NOMO-1 treated with dmso at 0.1 percent for 144 hours (cell line): ENCODE measurements at regions not wholly inside any gene's neighbourhood (a gene's known extent, or its start where the extent isn't known, plus 50 kb on each side); places are given as distances from the start of the nearest gene placed in this dataset.
A peak's percentile ranks its signal among the peaks of the same experiment; 100 is the strongest.
"Not testable (repeated sequence)": the region's sequence is repeated elsewhere in the genome, so short reads cannot be mapped to it uniquely, and the experiment has no call there.

ENCODE experiments used
- DNase-seq: peaks from one replicate; lab custom pipeline; 2025; ENCODE audit not compliant: unreplicated experiment; lab: John Stamatoyannopoulos, UW

GRCh38 chr9:135400496-135400895 lies 79.1 kb upstream of the PPP1R26 start:
- DNase-seq = no peak

- DNase-seq = no peak
These were observed 78.4 kb upstream of the PPP1R26 start for GRCh38 chr9:135401218-135401617.

- DNase-seq = no peak
These were observed 77.4 kb upstream of the PPP1R26 start for GRCh38 chr9:135402048-135402738.

- DNase-seq = no peak
These were observed 76.6 kb upstream of the PPP1R26 start for GRCh38 chr9:135402739-135403695.

- no peak for DNase-seq
These were observed 75.7 kb upstream of the PPP1R26 start for GRCh38 chr9:135403733-135404450.

- no peak for DNase-seq
These were observed 75.0 kb upstream of the PPP1R26 start for GRCh38 chr9:135404451-135405144.

- DNase-seq = not testable (repeated sequence)
These were observed 74.5 kb upstream of the PPP1R26 start for GRCh38 chr9:135405145-135405464.

GRCh38 chr9:135408476-135409254 lies 70.9 kb upstream of the PPP1R26 start:
- DNase-seq = no peak

- no peak for DNase-seq
These were observed 70.0 kb upstream of the PPP1R26 start for GRCh38 chr9:135409286-135410200.

- DNase-seq = no peak
These were observed 69.2 kb upstream of the PPP1R26 start for GRCh38 chr9:135410421-135410820.

- DNase-seq = no peak
These were observed 68.6 kb upstream of the PPP1R26 start for GRCh38 chr9:135410831-135411473.

- not testable (repeated sequence) for DNase-seq
These were observed 68.0 kb upstream of the PPP1R26 start for GRCh38 chr9:135411605-135412004.

- DNase-seq = peak; percentile 53
These were observed 67.1 kb upstream of the PPP1R26 start for GRCh38 chr9:135412315-135413085.

- DNase-seq = no peak
These were observed 66.6 kb upstream of the PPP1R26 start for GRCh38 chr9:135413086-135413375.

- no peak for DNase-seq
These were observed 66.1 kb upstream of the PPP1R26 start for GRCh38 chr9:135413461-135413860.

GRCh38 chr9:135414293-135414692 lies 65.3 kb upstream of the PPP1R26 start:
- DNase-seq = no peak

GRCh38 chr9:135415586-135415985 lies 64.0 kb upstream of the PPP1R26 start:
- no peak for DNase-seq

GRCh38 chr9:135416664-135417290 lies 62.8 kb upstream of the PPP1R26 start:
- DNase-seq = no peak
